B cell (primary cell): ENCODE measurements at regions not wholly inside any gene's neighbourhood (a gene's known extent, or its start where the extent isn't known, plus 50 kb on each side); places are given as distances from the start of the nearest gene placed in this dataset.

Experiments used
- ATAC-seq: fragments of 200-7000 bp; cut with Tn5 transposase; one replicate; pipeline ENCODE4 v1.10.0; 2021; ENCODE audit warnings: low read depth, mild to moderate bottlenecking, moderate number of reproducible peaks, moderate library complexity
- CTCF ChIA-PET: fragments of 350-600 bp; sonication (Branson Sonifier 250); formaldehyde crosslinking; loops from one replicate; lab custom pipeline; 2021; ENCODE audit warnings: antibody characterized with exemption, inconsistent platforms; lab: Charles Lee
- POLR2A ChIA-PET: fragments of 350-600 bp; sonication (Branson Sonifier 250); formaldehyde crosslinking; loops from one replicate; lab custom pipeline; 2021; ENCODE audit warnings: antibody characterized with exemption; lab: Charles Lee
- DNase-seq: peaks from one replicate; pipeline ENCODE4 v3.0.0; 2013
- H2AFZ ChIP-seq: 2 replicates; pipeline ENCODE4 v1.6.1; 2012; ENCODE audit warnings: mild to moderate bottlenecking, low read depth, low read length; ENCODE audit not compliant: insufficient read depth, poor library complexity, severe bottlenecking
- H3K27ac ChIP-seq, 2 donors: 1 replicate in 1 of 2; 2 replicates in 1 of 2; pipeline ENCODE4 v1.5.1; 2012 to 2013; ENCODE audit warnings: low read length in 2 of 2, mild to moderate bottlenecking in 2 of 2, moderate library complexity in 1 of 2
- H3K27me3 ChIP-seq, 4 experiments: fragments of 200-600 bp in 1 of 4; sonication (generic) in 1 of 4; replicated peaks in 1 of 4; 1 replicate in 2 of 4; 2 replicates in 2 of 4; pipeline versions ENCODE4 v1.6.1 to v1.7.0; 2013 to 2016; ENCODE audit warnings: low read length in 3 of 4, mild to moderate bottlenecking in 2 of 4, mixed read lengths in 1 of 4, moderate library complexity in 1 of 4; ENCODE audit not compliant: insufficient read depth in 4 of 4, control insufficient read depth in 3 of 4; ENCODE audit errors: control extremely low read depth in 1 of 4
- H3K36me3 ChIP-seq, 2 experiments: replicated peaks in 1 of 2; 1 replicate in 1 of 2; 2 replicates in 1 of 2; pipeline versions ENCODE4 v1.6.1 to v1.7.1; 2013; ENCODE audit warnings: low read length in 1 of 2; ENCODE audit not compliant: insufficient read depth in 2 of 2, control insufficient read depth in 1 of 2; ENCODE audit errors: control extremely low read depth in 1 of 2, extremely low read depth in 1 of 2
- H3K4me1 ChIP-seq, 2 donors: fragments of 200-600 bp in 1 of 2; sonication (generic) in 1 of 2; 1 replicate in 1 of 2; 2 replicates in 1 of 2; pipeline versions ENCODE4 v1.5.1 to v1.6.1; 2013 to 2017; ENCODE audit warnings: low read length in 2 of 2; ENCODE audit not compliant: control insufficient read depth in 2 of 2, insufficient read depth in 2 of 2
- H3K4me2 ChIP-seq: replicated peaks from 2 replicates; pipeline ENCODE3; 2012; ENCODE audit warnings: mild to moderate bottlenecking, low read depth, low read length; ENCODE audit not compliant: poor library complexity, severe bottlenecking
- H3K4me3 ChIP-seq, 5 experiments: fragments of 200-600 bp in 1 of 5; sonication (generic) in 1 of 5; 1 replicate in 3 of 5; 2 replicates in 2 of 5; pipeline versions ENCODE4 v1.5.1 to v1.7.0; 2011 to 2016; ENCODE audit warnings: low read length in 4 of 5, mild to moderate bottlenecking in 4 of 5, low read depth in 2 of 5, control low read depth in 1 of 5, moderate library complexity in 1 of 5; ENCODE audit not compliant: insufficient read depth in 1 of 5; ENCODE audit errors: control extremely low read depth in 1 of 5, extremely low read depth in 1 of 5
- H3K79me2 ChIP-seq: fragments of 200-600 bp; sonication (generic); one replicate; pipeline ENCODE4 v1.6.0; 2016; ENCODE audit warnings: low read length; ENCODE audit not compliant: control insufficient read depth, insufficient read depth
- H3K9ac ChIP-seq: fragments of 200-600 bp; sonication (generic); 2 replicates; pipeline ENCODE4 v1.6.1; 2017; ENCODE audit warnings: mild to moderate bottlenecking, low read length, moderate library complexity
- H3K9me3 ChIP-seq, 3 donors: one replicate each; pipeline versions ENCODE4 v1.6.1 to v1.7.1; 2013; ENCODE audit warnings: low read length in 2 of 3; ENCODE audit not compliant: control insufficient read depth in 2 of 3, insufficient read depth in 1 of 3; ENCODE audit errors: control extremely low read depth in 1 of 3
- H4K20me1 ChIP-seq: 2 replicates; pipeline ENCODE4 v1.6.0; 2012; ENCODE audit warnings: mild to moderate bottlenecking, low read length; ENCODE audit not compliant: insufficient read depth, control insufficient read depth, poor library complexity, severe bottlenecking
- H3K27ac Mint-ChIP-seq: one replicate; pipeline ENCODE4 v1.8.0; 2021; ENCODE audit warnings: mixed read lengths
- H3K27me3 Mint-ChIP-seq: one replicate; pipeline ENCODE4 v1.8.0; 2021; ENCODE audit warnings: mixed read lengths
- H3K4me1 Mint-ChIP-seq: one replicate; pipeline ENCODE4 v1.8.0; 2021; ENCODE audit warnings: mixed read lengths
- H3K4me3 Mint-ChIP-seq: one replicate; pipeline ENCODE4 v1.8.0; 2021; ENCODE audit warnings: mixed read lengths
- H3K9me3 Mint-ChIP-seq: one replicate; pipeline ENCODE4 v1.8.0; 2022; ENCODE audit warnings: mixed read lengths; ENCODE audit not compliant: insufficient read depth
- CTCF ChIP-seq: fragments of 200-600 bp; IDR thresholded peaks from one replicate; pipeline ENCODE4 v1.8.0; 2022; ENCODE audit warnings: antibody characterized with exemption, mild to moderate bottlenecking
- EZH2 ChIP-seq: IDR thresholded peaks from 2 replicates; pipeline ENCODE4 v1.6.1; 2012; ENCODE audit warnings: borderline replicate concordance, low read depth, mild to moderate bottlenecking, moderate library complexity, low read length; ENCODE audit not compliant: insufficient read depth, poor library complexity, severe bottlenecking
- WGBS: methylation state at CpG from one replicate; pipeline ENCODE4 v1.1.5; 2013; ENCODE audit warnings: missing lambda C conversion rate; ENCODE audit not compliant: insufficient coverage; 5-methylcytosine and 5-hydroxymethylcytosine counted together
- intact Hi-C: fragments of 100-400 bp; cut with micrococcal nuclease; formaldehyde crosslinking; loops from one replicate; pipeline ENCODE4 v1.10.0; 2022

- H4K20me1 ChIP-seq = no peaks in the 10 kb centered on the region
- ChIA-PET CTCF (no interaction called here), POLR2A (no interaction called here)
- no peak overlapping the region for H3K4me2 ChIP-seq
- TF ChIP-seq EZH2 (no peak), CTCF (no peak)
- H3K4me1 Mint-ChIP-seq = no peaks in the 10 kb centered on the region
- H3K36me3 ChIP-seq = no peaks in the 10 kb centered on the region
- H3K27ac ChIP-seq = no peak overlapping the region
- no CpG with 5 or more reads among the region's 3 CpGs for WGBS
- H3K9me3 Mint-ChIP-seq = no peaks in the 10 kb centered on the region
- no peak overlapping the region for H3K27ac Mint-ChIP-seq
- no peaks in the 10 kb centered on the region for H3K4me1 ChIP-seq
- no peak overlapping the region for H2AFZ ChIP-seq
- peaks cover 0 to 1% (median 0%) of the 10 kb centered on the region in 3 donors for H3K9me3 ChIP-seq
- H3K27me3 ChIP-seq = no peaks in the 10 kb centered on the region
- H3K79me2 ChIP-seq = no peaks in the 10 kb centered on the region
- H3K4me3 ChIP-seq = no peak overlapping the region
- H3K4me3 Mint-ChIP-seq = no peak overlapping the region
- H3K27me3 Mint-ChIP-seq = no peaks in the 10 kb centered on the region
- no peak for DNase-seq
- intact Hi-C loops = no loop called here
- H3K9ac ChIP-seq = no peak overlapping the region
- no peak for ATAC-seq
These were observed 633.7 kb downstream of the MECOM start for GRCh38 chr3:169029674-169030285.

GRCh38 chr3:169028716-169029115 is 634.8 kb downstream of the MECOM start:
- Histone ChIP-seq H3K4me1 (no peaks in the 10 kb centered on the region), H4K20me1 (no peaks in the 10 kb centered on the region), H3K4me2 (no peak overlapping the region), H3K27me3 (no peaks in the 10 kb centered on the region), H2AFZ (no peak overlapping the region), H3K4me3 (no peak overlapping the region), H3K27ac (no peak overlapping the region), H3K79me2 (no peaks in the 10 kb centered on the region), H3K36me3 (no peaks in the 10 kb centered on the region), H3K9me3 (peaks cover 0 to 1% (median 0%) of the 10 kb centered on the region in 3 donors), H3K9ac (no peak overlapping the region)
- WGBS = 94% methylated on average over 2 of the region's 5 CpGs
- POLR2A ChIA-PET = no interaction called here
- no peaks in the 10 kb centered on the region for H3K27me3 Mint-ChIP-seq
- no peak for TF ChIP-seq EZH2
- no peak for TF ChIP-seq CTCF
- CTCF ChIA-PET = no interaction called here
- no peak overlapping the region for H3K4me3 Mint-ChIP-seq
- ATAC-seq (no peak), DNase-seq (no peak)
- intact Hi-C loops = no loop called here
- H3K27ac Mint-ChIP-seq = no peak overlapping the region
- no peaks in the 10 kb centered on the region for H3K9me3 Mint-ChIP-seq
- H3K4me1 Mint-ChIP-seq = no peaks in the 10 kb centered on the region
